Activated naive CD4-positive, alpha-beta T cell treated with anti-CD3 and anti-CD28 coated beads for 36 hours (primary cell): ENCODE measurements at regions not wholly inside any gene's neighbourhood (a gene's known extent, or its start where the extent isn't known, plus 50 kb on each side); places are given as distances from the start of the nearest gene placed in this dataset.

ENCODE experiments used
- CTCF ChIA-PET: fragments of 350-600 bp; sonication (Branson Sonifier 250); formaldehyde crosslinking; loops from one replicate; lab custom pipeline; 2021; ENCODE audit warnings: antibody characterized with exemption; lab: Charles Lee
- DNase-seq: peaks from one replicate; pipeline ENCODE4 v3.0.0-alpha.2; 2020
- H3K27ac Mint-ChIP-seq: one replicate; pipeline ENCODE4 v1.8.0; 2021; ENCODE audit warnings: mild to moderate bottlenecking, mixed read lengths
- H3K27me3 Mint-ChIP-seq: one replicate; pipeline ENCODE4 v1.8.0; 2021; ENCODE audit warnings: low read depth, mixed read lengths
- H3K36me3 Mint-ChIP-seq: one replicate; pipeline ENCODE4 v1.8.0; 2021; ENCODE audit warnings: low read depth, mixed read lengths
- H3K4me1 Mint-ChIP-seq: one replicate; pipeline ENCODE4 v1.8.0; 2021; ENCODE audit warnings: low read depth, mixed read lengths
- H3K4me3 Mint-ChIP-seq: one replicate; pipeline ENCODE4 v1.8.0; 2021; ENCODE audit warnings: mild to moderate bottlenecking, moderate library complexity, mixed read lengths
- H3K9me3 Mint-ChIP-seq: one replicate; pipeline ENCODE4 v1.8.0; 2021; ENCODE audit warnings: mixed read lengths
- intact Hi-C: fragments of 100-400 bp; cut with micrococcal nuclease; formaldehyde crosslinking; loops from one replicate; pipeline ENCODE4 v1.15.1; 2023

- peaks cover 4% of the 10 kb centered on the region for H3K9me3 Mint-ChIP-seq
- DNase-seq, result no peak
These were observed 630.2 kb upstream of the FTMT start for GRCh38 chr5:121221483-121221882.

DNA sequence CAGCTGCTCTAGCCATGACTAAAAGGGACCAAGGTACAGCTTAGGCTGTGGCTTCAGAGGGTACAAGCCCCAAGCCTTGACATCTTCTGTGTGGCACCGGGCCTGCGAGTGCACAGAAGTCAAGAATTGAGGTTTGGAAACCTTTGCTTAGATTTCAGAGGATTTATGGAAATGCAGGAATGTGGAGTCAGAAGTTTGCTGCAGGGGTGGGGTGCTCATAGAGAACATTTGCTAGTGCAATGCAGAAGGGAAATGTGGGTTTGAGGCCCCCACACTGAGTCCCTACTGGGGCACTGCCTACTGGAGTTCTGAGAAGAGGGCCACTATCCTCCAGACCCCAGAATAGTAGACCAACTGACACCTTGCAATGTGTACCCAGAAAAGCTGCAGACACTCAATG, 624.9 kb upstream of the FTMT start:
- H3K4me1 Mint-ChIP-seq, result no peaks in the 10 kb centered on the region
- H3K27ac Mint-ChIP-seq, result no peak overlapping the region
- intact Hi-C loops, result no loop called here
- no peaks in the 10 kb centered on the region for H3K36me3 Mint-ChIP-seq
- H3K4me3 Mint-ChIP-seq, result no peak overlapping the region
- H3K9me3 Mint-ChIP-seq, result peaks cover 21% of the 10 kb centered on the region
- CTCF ChIA-PET, result no interaction called here
- no peak for DNase-seq
- H3K27me3 Mint-ChIP-seq, result no peaks in the 10 kb centered on the region

More at GRCh38 chr5:121221483-121221882, 630.2 kb upstream of the FTMT start:
- Mint-ChIP-seq H3K4me1 (no peaks in the 10 kb centered on the region), H3K36me3 (no peaks in the 10 kb centered on the region), H3K27ac (no peak overlapping the region), H3K27me3 (no peaks in the 10 kb centered on the region), H3K4me3 (no peak overlapping the region)
- intact Hi-C loops, result no loop called here
- CTCF ChIA-PET, result no interaction called here

DNA sequence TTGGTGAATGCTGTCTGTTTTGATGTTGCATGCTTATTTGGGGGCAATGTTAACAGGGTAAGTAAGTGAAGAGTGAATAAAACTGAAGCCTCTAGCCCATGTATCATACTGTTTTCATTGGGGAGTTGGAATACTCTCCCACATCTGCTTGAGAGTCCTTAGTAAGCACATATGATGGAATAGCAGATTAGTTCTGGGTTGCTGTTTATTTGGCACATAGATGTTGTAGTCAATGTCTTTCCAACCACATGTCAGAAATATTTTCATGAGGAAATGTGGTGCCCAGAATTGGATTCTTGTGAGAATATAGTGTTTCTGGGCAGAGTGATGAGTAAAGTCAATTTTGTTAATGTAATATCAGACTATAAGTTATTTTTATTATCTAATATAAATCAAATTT, 611.7 kb upstream of the FTMT start:
- H3K27ac Mint-ChIP-seq, result no peak overlapping the region
- H3K27me3 Mint-ChIP-seq, result no peaks in the 10 kb centered on the region
- DNase-seq, result no peak
- intact Hi-C loops, result no loop called here
- no peak overlapping the region for H3K4me3 Mint-ChIP-seq
- no peaks in the 10 kb centered on the region for H3K36me3 Mint-ChIP-seq
- CTCF ChIA-PET, result no interaction called here
- H3K9me3 Mint-ChIP-seq, result peaks cover 5% of the 10 kb centered on the region
- no peaks in the 10 kb centered on the region for H3K4me1 Mint-ChIP-seq

DNA sequence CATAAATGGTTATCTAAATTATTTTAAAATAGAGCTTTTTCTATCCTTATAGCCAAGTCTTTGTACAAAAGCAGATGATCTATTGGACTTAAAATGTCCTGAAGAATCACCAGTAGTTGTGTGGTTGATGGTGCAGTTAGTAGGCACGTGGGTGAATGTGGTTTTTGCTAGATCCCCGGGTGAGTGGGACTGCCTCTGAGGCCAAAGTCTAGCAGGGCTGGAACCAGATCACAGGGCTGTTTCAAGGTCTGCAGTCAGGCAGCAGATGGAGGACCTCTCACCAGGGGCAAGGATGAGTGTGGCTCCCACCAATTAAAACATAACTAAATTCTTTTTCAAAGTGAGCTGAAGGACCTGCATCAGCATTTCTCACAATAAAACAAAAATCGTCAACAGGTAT, 604.7 kb upstream of the FTMT start:
- H3K27ac Mint-ChIP-seq, result no peak overlapping the region
- CTCF ChIA-PET, result no interaction called here
- no peaks in the 10 kb centered on the region for H3K4me1 Mint-ChIP-seq
- no peak overlapping the region for H3K4me3 Mint-ChIP-seq
- H3K9me3 Mint-ChIP-seq, result peaks cover 2% of the 10 kb centered on the region
- no peaks in the 10 kb centered on the region for H3K27me3 Mint-ChIP-seq
- no peak for DNase-seq
- no peaks in the 10 kb centered on the region for H3K36me3 Mint-ChIP-seq
- intact Hi-C loops, result no loop called here

DNA sequence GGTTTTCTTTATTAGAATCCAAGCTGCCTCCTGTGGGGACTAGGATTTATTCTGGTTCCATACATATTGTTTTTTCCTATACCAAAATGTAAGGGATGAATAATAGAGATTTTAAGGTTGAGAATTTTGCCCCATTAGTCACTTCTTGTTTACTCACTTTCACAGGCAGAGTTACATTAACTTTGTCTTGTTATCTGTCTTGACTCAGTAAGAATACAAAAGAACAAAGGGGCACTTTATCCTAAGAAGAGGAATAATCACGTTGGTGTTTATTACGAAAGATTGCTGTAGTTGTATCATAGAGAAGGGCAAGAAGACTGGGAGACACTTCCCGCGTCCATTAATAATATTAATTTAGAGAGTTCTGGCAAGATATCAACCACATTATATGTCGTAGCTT, 599.7 kb upstream of the FTMT start:
- H3K27ac Mint-ChIP-seq, result no peak overlapping the region
- CTCF ChIA-PET, result interaction anchor here (0.7 kb wide), 1 partner anchor 107 kb away, joined by 3 read pairs; no protein-coding TSS in a partner anchor
- DNase-seq, result no peak
- H3K4me3 Mint-ChIP-seq, result no peak overlapping the region
- intact Hi-C loops, result no loop called here
- H3K9me3 Mint-ChIP-seq, result peaks cover 4% of the 10 kb centered on the region
- no peaks in the 10 kb centered on the region for H3K4me1 Mint-ChIP-seq
- H3K27me3 Mint-ChIP-seq, result no peaks in the 10 kb centered on the region
- H3K36me3 Mint-ChIP-seq, result no peaks in the 10 kb centered on the region

DNA sequence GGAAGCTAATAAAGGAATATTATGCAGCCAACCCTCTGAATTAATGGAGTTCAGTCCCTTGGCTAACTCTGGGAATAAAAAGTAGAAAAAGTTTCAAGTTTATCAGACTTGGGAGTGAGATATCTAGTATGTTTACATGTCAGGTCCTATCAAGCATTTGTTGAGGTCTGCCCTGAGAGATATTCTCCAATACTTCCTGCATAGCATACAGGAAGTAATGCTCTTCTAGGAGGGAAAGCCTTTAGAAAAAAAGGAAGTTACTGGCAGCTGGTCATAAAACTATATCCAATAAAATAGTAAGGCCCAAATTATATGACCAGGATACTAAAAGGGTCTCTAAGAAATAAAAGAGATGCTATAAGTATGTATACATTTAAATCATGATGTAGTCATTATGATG, 594.1 kb upstream of the FTMT start:
- CTCF ChIA-PET, result no interaction called here
- Mint-ChIP-seq H3K27ac (no peak overlapping the region), H3K27me3 (no peaks in the 10 kb centered on the region), H3K36me3 (no peaks in the 10 kb centered on the region), H3K9me3 (peaks cover 4% of the 10 kb centered on the region), H3K4me1 (no peaks in the 10 kb centered on the region), H3K4me3 (no peak overlapping the region)
- intact Hi-C loops, result no loop called here
- no peak for DNase-seq

- intact Hi-C loops, result no loop called here
These were observed 588.2 kb upstream of the FTMT start for GRCh38 chr5:121263456-121263855.

DNA sequence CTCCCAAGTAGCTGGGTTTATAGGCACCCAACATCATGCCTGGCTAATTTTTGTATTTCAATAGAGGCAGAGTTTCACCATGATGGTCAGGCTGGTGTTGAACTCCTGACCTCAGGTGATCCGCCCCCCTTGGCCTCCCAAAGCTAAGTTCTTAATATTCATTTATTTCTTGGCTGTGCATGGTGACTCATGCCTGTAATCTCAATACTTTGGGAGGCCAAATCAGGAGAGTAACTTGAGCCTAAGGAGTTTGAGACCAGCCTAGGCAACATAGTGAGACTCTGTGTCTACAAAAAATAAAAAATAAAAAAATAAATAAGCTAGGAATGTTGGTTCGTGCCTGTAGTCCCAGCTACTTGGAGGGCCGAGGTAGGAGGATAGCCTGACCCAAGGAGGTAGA, 587.1 kb upstream of the FTMT start:
- CTCF ChIA-PET, result no interaction called here
- H3K27ac Mint-ChIP-seq, result no peak overlapping the region
- no peaks in the 10 kb centered on the region for H3K4me1 Mint-ChIP-seq
- H3K4me3 Mint-ChIP-seq, result no peak overlapping the region
- peaks cover 5% of the 10 kb centered on the region for H3K9me3 Mint-ChIP-seq
- H3K27me3 Mint-ChIP-seq, result no peaks in the 10 kb centered on the region
- DNase-seq, result no peak
- H3K36me3 Mint-ChIP-seq, result no peaks in the 10 kb centered on the region
- intact Hi-C loops, result no loop called here

More at GRCh38 chr5:121263456-121263855, 588.2 kb upstream of the FTMT start:
- H3K9me3 Mint-ChIP-seq, result peaks cover 7% of the 10 kb centered on the region
- CTCF ChIA-PET, result no interaction called here
- H3K36me3 Mint-ChIP-seq, result no peaks in the 10 kb centered on the region
- no peak for DNase-seq
- no peak overlapping the region for H3K4me3 Mint-ChIP-seq
- H3K27ac Mint-ChIP-seq, result no peak overlapping the region
- H3K27me3 Mint-ChIP-seq, result no peaks in the 10 kb centered on the region
- H3K4me1 Mint-ChIP-seq, result no peaks in the 10 kb centered on the region

- Mint-ChIP-seq H3K4me3 (no peak overlapping the region), H3K9me3 (peaks cover 3% of the 10 kb centered on the region), H3K36me3 (no peaks in the 10 kb centered on the region), H3K4me1 (no peaks in the 10 kb centered on the region), H3K27me3 (no peaks in the 10 kb centered on the region), H3K27ac (no peak overlapping the region)
- CTCF ChIA-PET, result no interaction called here
- DNase-seq, result no peak
- intact Hi-C loops, result no loop called here
These were observed 580.1 kb upstream of the FTMT start for GRCh38 chr5:121271546-121271945.

DNA sequence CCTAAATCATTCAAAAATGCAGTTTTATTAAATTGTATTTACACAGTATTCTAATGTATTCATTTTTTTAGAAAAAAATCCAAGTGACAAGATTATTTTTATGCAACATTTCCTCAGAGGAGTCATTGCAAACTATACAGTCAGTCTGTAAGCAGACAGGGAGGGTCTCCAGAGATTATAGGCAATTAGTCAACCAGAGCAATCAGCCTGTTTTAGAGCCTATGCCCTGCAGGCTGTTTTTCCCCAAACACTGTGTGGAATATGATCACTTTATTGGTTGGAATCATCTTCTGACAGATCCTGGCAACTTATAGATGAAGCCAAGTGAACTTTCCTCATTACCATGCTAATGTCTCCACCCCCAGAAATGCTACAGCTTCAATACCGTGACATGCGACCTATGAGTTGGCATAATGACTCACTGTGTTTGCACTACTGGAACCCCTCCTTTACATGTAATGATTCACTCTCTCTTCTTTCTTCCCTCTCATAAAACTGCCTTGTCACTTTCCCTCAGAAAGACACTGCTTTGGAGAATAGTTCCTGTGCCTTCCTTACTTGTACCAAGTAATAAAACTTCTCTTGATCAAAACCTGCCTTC, 577.7 kb upstream of the FTMT start:
- peaks cover 3% of the 10 kb centered on the region for H3K9me3 Mint-ChIP-seq
- CTCF ChIA-PET, result no interaction called here
- no peaks in the 10 kb centered on the region for H3K36me3 Mint-ChIP-seq
- intact Hi-C loops, result no loop called here
- no peak overlapping the region for H3K4me3 Mint-ChIP-seq
- no peak overlapping the region for H3K27ac Mint-ChIP-seq
- H3K4me1 Mint-ChIP-seq, result no peaks in the 10 kb centered on the region
- no peaks in the 10 kb centered on the region for H3K27me3 Mint-ChIP-seq
- no peak for DNase-seq

DNA sequence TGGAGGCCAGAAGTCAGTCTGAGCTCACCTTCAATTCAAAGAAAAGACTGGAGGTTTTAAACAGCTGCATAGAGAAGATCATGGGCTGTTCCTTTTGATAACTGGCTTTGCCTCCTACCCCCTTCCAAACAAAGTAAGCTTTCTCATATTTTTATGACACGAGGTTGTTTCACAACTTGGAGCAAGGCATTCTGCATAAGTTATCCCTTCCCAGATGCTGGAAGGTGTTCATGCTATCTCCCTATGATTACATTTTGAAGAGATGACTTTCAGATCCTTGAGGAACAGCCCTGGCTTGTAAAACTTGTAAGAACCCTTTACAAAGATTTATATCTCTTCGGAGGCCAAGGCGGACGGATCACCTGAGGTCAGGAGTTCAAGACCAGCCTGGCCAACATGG, 571.9 kb upstream of the FTMT start:
- Mint-ChIP-seq H3K27me3 (no peaks in the 10 kb centered on the region), H3K27ac (no peak overlapping the region), H3K4me3 (no peak overlapping the region), H3K9me3 (peaks cover 5% of the 10 kb centered on the region), H3K36me3 (no peaks in the 10 kb centered on the region), H3K4me1 (no peaks in the 10 kb centered on the region)
- CTCF ChIA-PET, result no interaction called here
- no peak for DNase-seq
- intact Hi-C loops, result no loop called here

GRCh38 chr5:121285801-121286521, 565.7 kb upstream of the FTMT start:
- intact Hi-C loops, result no loop called here
- H3K27ac Mint-ChIP-seq, result no peak overlapping the region
- H3K4me3 Mint-ChIP-seq, result no peak overlapping the region
- H3K27me3 Mint-ChIP-seq, result no peaks in the 10 kb centered on the region
- CTCF ChIA-PET, result no interaction called here
- no peaks in the 10 kb centered on the region for H3K36me3 Mint-ChIP-seq
- no peaks in the 10 kb centered on the region for H3K4me1 Mint-ChIP-seq
- H3K9me3 Mint-ChIP-seq, result peaks cover 7% of the 10 kb centered on the region
- DNase-seq, result no peak

- CTCF ChIA-PET, result no interaction called here
- Mint-ChIP-seq H3K4me3 (no peak overlapping the region), H3K36me3 (no peaks in the 10 kb centered on the region), H3K27ac (no peak overlapping the region), H3K9me3 (peaks cover 9% of the 10 kb centered on the region), H3K4me1 (no peaks in the 10 kb centered on the region), H3K27me3 (no peaks in the 10 kb centered on the region)
- intact Hi-C loops, result no loop called here
- no peak for DNase-seq
These were observed 562.9 kb upstream of the FTMT start for GRCh38 chr5:121288781-121289180.
